Smooth muscle cell (in vitro differentiated cells): ENCODE measurements at regions not wholly inside any gene's neighbourhood (a gene's known extent, or its start where the extent isn't known, plus 50 kb on each side); places are given as distances from the start of the nearest gene placed in this dataset.

Source experiments
- DNase-seq: peaks from one replicate; lab custom pipeline; 2025; ENCODE audit not compliant: unreplicated experiment; lab: John Stamatoyannopoulos, UW
- H2AFZ ChIP-seq: fragments of 200-600 bp; sonication (generic); 2 replicates; pipeline ENCODE4 v1.6.0; 2016; ENCODE audit warnings: antibody characterized with exemption, low read depth, mild to moderate bottlenecking
- H3F3A ChIP-seq: fragments of 200-600 bp; sonication (generic); 2 replicates; pipeline ENCODE4 v1.6.0; 2017; ENCODE audit warnings: antibody characterized with exemption, low read depth
- H3K27ac ChIP-seq: fragments of 200-600 bp; sonication (generic); 2 replicates; pipeline ENCODE4 v1.5.1; 2016; ENCODE audit warnings: low read depth, mild to moderate bottlenecking
- H3K27me3 ChIP-seq: fragments of 200-600 bp; sonication (generic); 2 replicates; pipeline ENCODE4 v1.6.1; 2016; ENCODE audit warnings: low read depth, mild to moderate bottlenecking
- H3K36me3 ChIP-seq: fragments of 200-600 bp; sonication (generic); 2 replicates; pipeline ENCODE4 v1.5.1; 2016; ENCODE audit warnings: low read depth
- H3K4me1 ChIP-seq: fragments of 200-600 bp; sonication (generic); 2 replicates; pipeline ENCODE4 v1.5.1; 2016; ENCODE audit warnings: low read depth
- H3K4me2 ChIP-seq: fragments of 200-600 bp; sonication (generic); 2 replicates; pipeline ENCODE4 v1.6.0; 2016; ENCODE audit warnings: mild to moderate bottlenecking
- H3K4me3 ChIP-seq: fragments of 200-600 bp; sonication (generic); 2 replicates; pipeline ENCODE4 v1.5.1; 2016; ENCODE audit warnings: mild to moderate bottlenecking
- H3K79me2 ChIP-seq: fragments of 200-600 bp; sonication (generic); 2 replicates; pipeline ENCODE4 v1.6.0; 2016; ENCODE audit warnings: low read depth, mild to moderate bottlenecking
- H3K9ac ChIP-seq: fragments of 200-600 bp; sonication (generic); 2 replicates; pipeline ENCODE4 v1.6.0; 2016; ENCODE audit warnings: low read depth
- H3K9me3 ChIP-seq: fragments of 200-600 bp; sonication (generic); replicated peaks from 2 replicates; pipeline ENCODE4 v1.5.1; 2016; ENCODE audit warnings: low read depth
- H4K20me1 ChIP-seq: fragments of 200-600 bp; sonication (generic); 2 replicates; pipeline ENCODE4 v1.6.0; 2016; ENCODE audit warnings: low read depth
- WGBS: methylation state at CpG from one replicate; pipeline ENCODE4 v1.1.7; 2016; ENCODE audit warnings: low lambda C conversion rate; 5-methylcytosine and 5-hydroxymethylcytosine counted together
- TF ChIP-seq, protein P1 (sequence below): fragments of 200-600 bp; sonication (generic); IDR thresholded peaks from 2 replicates; pipeline ENCODE4 v1.5.1; 2017; ENCODE audit warnings: borderline replicate concordance, mild to moderate bottlenecking, antibody characterized with exemption; ENCODE audit not compliant: insufficient read depth, poor library complexity, severe bottlenecking

DNA sequence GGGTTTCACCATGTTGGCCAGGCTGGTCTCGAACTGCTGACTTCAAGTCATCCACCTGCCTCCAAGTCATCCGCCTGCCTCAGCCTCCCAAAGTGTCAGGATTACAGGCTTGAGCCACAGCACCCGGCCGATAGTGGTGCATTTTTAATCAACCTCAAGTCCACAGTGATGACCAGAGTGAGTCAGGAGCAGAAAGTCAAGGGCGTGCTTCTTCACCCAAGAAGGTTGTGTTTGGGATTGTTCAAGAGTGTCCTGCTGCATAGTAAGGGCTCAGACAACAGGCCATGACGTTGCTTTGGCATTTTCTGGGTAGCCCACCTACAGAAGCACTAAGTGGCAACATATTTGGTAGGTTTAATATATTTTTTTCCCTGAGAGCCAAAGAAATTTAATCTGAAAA, 108.3 kb upstream of the FAM20A start:
- Histone ChIP-seq H3K4me1 (peaks cover 6% of the 10 kb centered on the region), H3K27ac (peak overlapping the region; percentile 64), H3K27me3 (no peaks in the 10 kb centered on the region), H3K4me3 (no peak overlapping the region), H3K9ac (no peak overlapping the region), H3K4me2 (peak overlapping the region; percentile 76), H3F3A (peaks cover 22% of the 10 kb centered on the region), H3K36me3 (no peaks in the 10 kb centered on the region), H3K9me3 (no peaks in the 10 kb centered on the region), H2AFZ (no peak overlapping the region), H3K79me2 (no peaks in the 10 kb centered on the region), H4K20me1 (no peaks in the 10 kb centered on the region)
- 67% methylated on average over 6 of the region's 6 CpGs for WGBS
- DNase-seq: no peak
- TF ChIP-seq, protein P1, sequence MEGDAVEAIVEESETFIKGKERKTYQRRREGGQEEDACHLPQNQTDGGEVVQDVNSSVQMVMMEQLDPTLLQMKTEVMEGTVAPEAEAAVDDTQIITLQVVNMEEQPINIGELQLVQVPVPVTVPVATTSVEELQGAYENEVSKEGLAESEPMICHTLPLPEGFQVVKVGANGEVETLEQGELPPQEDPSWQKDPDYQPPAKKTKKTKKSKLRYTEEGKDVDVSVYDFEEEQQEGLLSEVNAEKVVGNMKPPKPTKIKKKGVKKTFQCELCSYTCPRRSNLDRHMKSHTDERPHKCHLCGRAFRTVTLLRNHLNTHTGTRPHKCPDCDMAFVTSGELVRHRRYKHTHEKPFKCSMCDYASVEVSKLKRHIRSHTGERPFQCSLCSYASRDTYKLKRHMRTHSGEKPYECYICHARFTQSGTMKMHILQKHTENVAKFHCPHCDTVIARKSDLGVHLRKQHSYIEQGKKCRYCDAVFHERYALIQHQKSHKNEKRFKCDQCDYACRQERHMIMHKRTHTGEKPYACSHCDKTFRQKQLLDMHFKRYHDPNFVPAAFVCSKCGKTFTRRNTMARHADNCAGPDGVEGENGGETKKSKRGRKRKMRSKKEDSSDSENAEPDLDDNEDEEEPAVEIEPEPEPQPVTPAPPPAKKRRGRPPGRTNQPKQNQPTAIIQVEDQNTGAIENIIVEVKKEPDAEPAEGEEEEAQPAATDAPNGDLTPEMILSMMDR: no peak

DNA sequence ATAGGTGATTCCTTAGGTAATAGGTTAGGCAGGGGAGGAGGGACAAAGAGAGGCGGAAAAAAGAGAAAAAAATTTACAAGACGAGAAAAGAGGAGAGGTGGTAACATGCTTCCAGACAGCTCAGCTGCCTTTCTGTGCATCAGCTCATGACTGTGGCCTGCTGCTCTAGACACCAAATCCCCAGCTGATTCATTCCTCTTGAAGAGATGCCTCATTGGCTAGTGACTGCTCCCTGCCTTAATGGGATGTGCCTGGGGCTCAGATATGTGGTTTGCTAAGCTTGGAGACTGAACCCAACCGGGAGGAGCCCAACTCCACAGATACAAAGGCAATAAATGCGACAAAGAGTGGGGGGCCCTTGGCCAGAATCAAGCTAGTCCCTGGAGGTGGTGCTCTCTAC, 105.9 kb upstream of the FAM20A start:
- Histone ChIP-seq H3K9ac (peak overlapping the region; percentile 56), H3K4me2 (peak overlapping the region; percentile 76), H3K9me3 (no peaks in the 10 kb centered on the region), H2AFZ (no peak overlapping the region), H3K79me2 (no peaks in the 10 kb centered on the region), H4K20me1 (no peaks in the 10 kb centered on the region), H3K36me3 (no peaks in the 10 kb centered on the region), H3K27ac (peak overlapping the region; percentile 96), H3F3A (peaks cover 24% of the 10 kb centered on the region), H3K4me3 (no peak overlapping the region), H3K4me1 (peaks cover 6% of the 10 kb centered on the region), H3K27me3 (no peaks in the 10 kb centered on the region)
- TF ChIP-seq, protein P1: no peak
- 12% methylated on average over 4 of the region's 4 CpGs for WGBS
- no peak for DNase-seq

DNA sequence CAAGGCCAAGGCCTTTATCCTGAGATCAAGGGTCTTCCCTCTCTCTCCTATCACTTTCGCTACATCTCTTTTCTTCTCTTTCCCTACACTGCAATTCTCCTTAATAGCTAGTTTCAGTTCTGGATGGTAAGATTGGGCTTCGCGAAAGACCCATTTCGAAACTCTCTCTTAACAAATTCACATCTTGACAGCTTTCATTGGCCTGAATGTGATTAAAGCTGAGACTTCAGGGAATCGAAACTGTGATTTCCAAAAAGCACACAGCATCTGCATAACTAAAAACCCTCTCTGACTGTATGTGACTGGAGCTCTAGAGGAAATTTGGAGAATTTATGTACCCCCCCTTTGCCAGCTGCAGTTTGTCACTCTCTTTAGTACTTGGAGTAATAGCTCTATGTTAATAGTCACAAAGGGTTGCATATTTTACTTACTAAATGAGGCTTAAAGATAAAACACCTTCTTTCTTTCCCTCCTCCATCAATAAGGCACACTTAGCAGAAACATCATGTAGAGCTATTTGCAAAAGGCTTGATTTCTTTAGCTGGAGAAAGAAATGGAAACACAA, 105.3 kb upstream of the FAM20A start:
- Histone ChIP-seq H3K36me3 (no peaks in the 10 kb centered on the region), H3K4me2 (peak overlapping the region; percentile 76), H4K20me1 (no peaks in the 10 kb centered on the region), H2AFZ (no peak overlapping the region), H3K27ac (peak overlapping the region; percentile 96), H3K9ac (peak overlapping the region; percentile 56), H3K4me3 (no peak overlapping the region), H3K4me1 (peaks cover 6% of the 10 kb centered on the region), H3K9me3 (no peaks in the 10 kb centered on the region), H3K79me2 (no peaks in the 10 kb centered on the region), H3K27me3 (no peaks in the 10 kb centered on the region), H3F3A (peaks cover 26% of the 10 kb centered on the region)
- no peak for DNase-seq
- 70% methylated on average over 5 of the region's 5 CpGs for WGBS
- TF ChIP-seq, protein P1: no peak

DNA sequence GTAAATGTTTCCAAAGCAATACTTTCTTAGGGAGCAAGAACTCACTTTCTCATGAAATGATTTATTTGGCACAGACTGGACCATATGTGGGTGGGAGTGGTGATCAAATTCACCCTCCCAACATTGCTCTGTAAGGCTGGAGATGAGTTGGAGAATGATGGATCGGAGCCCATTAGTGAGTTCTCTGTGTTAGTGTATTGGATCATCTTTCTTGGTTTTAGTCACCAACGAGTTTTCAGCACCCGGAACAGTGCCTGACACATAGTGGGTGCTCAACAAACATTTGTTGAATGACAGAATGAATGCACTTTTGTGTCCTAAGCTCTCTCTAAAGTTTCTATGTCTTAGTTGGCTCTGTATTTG, 104.5 kb upstream of the FAM20A start:
- no peaks in the 10 kb centered on the region for H3K27me3 ChIP-seq
- H2AFZ ChIP-seq: no peak overlapping the region
- peaks cover 6% of the 10 kb centered on the region for H3K4me1 ChIP-seq
- no peaks in the 10 kb centered on the region for H3K79me2 ChIP-seq
- H3K4me3 ChIP-seq: no peak overlapping the region
- no peaks in the 10 kb centered on the region for H4K20me1 ChIP-seq
- 84% methylated on average over 3 of the region's 3 CpGs for WGBS
- peak overlapping the region; percentile 76 for H3K4me2 ChIP-seq
- peak overlapping the region; percentile 96 for H3K27ac ChIP-seq
- peaks cover 28% of the 10 kb centered on the region for H3F3A ChIP-seq
- no peak overlapping the region for H3K9ac ChIP-seq
- TF ChIP-seq, protein P1: no peak
- H3K9me3 ChIP-seq: no peaks in the 10 kb centered on the region
- no peaks in the 10 kb centered on the region for H3K36me3 ChIP-seq
- no peak for DNase-seq
